ENCODE measurements at regions not wholly inside any gene's neighbourhood (a gene's known extent, or its start where the extent isn't known, plus 50 kb on each side); places are given as distances from the start of the nearest gene placed in this dataset.

GRCh38 chr2:37776487-37776886, 105.0 kb upstream of the CDC42EP3 start:
- TF ChIP-seq CTCF (IDR thresholded peaks at IDR 0.05): no peak
- H3K27ac ChIP-seq: peak overlapping the region; percentile 68 to 78

GRCh38 chr2:37779139-37779538, 107.7 kb upstream of the CDC42EP3 start:
- Histone ChIP-seq H3K27me3 (replicated peaks; ENCODE audit: insufficient read depth) (no peaks in the 10 kb centered on the region), H3K4me3 (no peak overlapping the region), H3K36me3 (no peaks in the 10 kb centered on the region), H3K27ac (no peak overlapping the region), H3K9me3 (no peaks in the 10 kb centered on the region), H3K4me1 (ENCODE audit: control insufficient read depth in 1 of 2, low read depth in 2 of 2) (peaks cover 13 to 56% of the 10 kb centered on the region in 2 donors)
- DNase-seq (ENCODE audit: low spot score): no peak
- TF ChIP-seq CTCF (IDR thresholded peaks at IDR 0.05): no peak
- no peak for ATAC-seq (ENCODE audit: insufficient number of reproducible peaks, low FRiP score, low read depth)

More at GRCh38 chr2:37776487-37776886, 105.0 kb upstream of the CDC42EP3 start:
- Histone ChIP-seq H3K27me3 (replicated peaks; ENCODE audit: insufficient read depth) (no peaks in the 10 kb centered on the region), H3K4me1 (ENCODE audit: control insufficient read depth in 1 of 2, low read depth in 2 of 2) (peaks cover 9 to 41% of the 10 kb centered on the region in 2 donors), H3K9me3 (no peaks in the 10 kb centered on the region), H3K36me3 (no peaks in the 10 kb centered on the region), H3K4me3 (no peak overlapping the region)
- DNase-seq (ENCODE audit: low spot score) (peak; percentile 17), ATAC-seq (ENCODE audit: insufficient number of reproducible peaks, low FRiP score, low read depth) (peak; percentile 82)

GRCh38 chr2:37779611-37780386, 108.4 kb upstream of the CDC42EP3 start:
- peaks cover 13 to 51% of the 10 kb centered on the region in 2 donors for H3K4me1 ChIP-seq (ENCODE audit: control insufficient read depth in 1 of 2, low read depth in 2 of 2)
- H3K27me3 ChIP-seq (replicated peaks; ENCODE audit: insufficient read depth): no peaks in the 10 kb centered on the region
- no peak for ATAC-seq (ENCODE audit: insufficient number of reproducible peaks, low FRiP score, low read depth)
- no peak overlapping the region for H3K4me3 ChIP-seq
- H3K36me3 ChIP-seq: no peaks in the 10 kb centered on the region
- TF ChIP-seq CTCF (IDR thresholded peaks at IDR 0.05): no peak
- H3K27ac ChIP-seq: no peak overlapping the region
- no peak for DNase-seq (ENCODE audit: low spot score)
- no peaks in the 10 kb centered on the region for H3K9me3 ChIP-seq

- no peaks in the 10 kb centered on the region for H3K36me3 ChIP-seq
- no peaks in the 10 kb centered on the region for H3K9me3 ChIP-seq
- DNase-seq (ENCODE audit: low spot score) (no peak), ATAC-seq (ENCODE audit: insufficient number of reproducible peaks, low FRiP score, low read depth) (no peak)
- H3K4me1 ChIP-seq (ENCODE audit: control insufficient read depth in 1 of 2, low read depth in 2 of 2): peaks cover 9 to 46% of the 10 kb centered on the region in 2 donors
- H3K4me3 ChIP-seq: no peak overlapping the region
- no peak overlapping the region for H3K27ac ChIP-seq
- H3K27me3 ChIP-seq (replicated peaks; ENCODE audit: insufficient read depth): no peaks in the 10 kb centered on the region
- TF ChIP-seq CTCF (IDR thresholded peaks at IDR 0.05): no peak
Measured at GRCh38 chr2:37780387-37780676, 108.9 kb upstream of the CDC42EP3 start.

- H3K9me3 ChIP-seq: no peaks in the 10 kb centered on the region
- ATAC-seq (ENCODE audit: insufficient number of reproducible peaks, low FRiP score, low read depth) (no peak), DNase-seq (ENCODE audit: low spot score) (no peak)
- no peak overlapping the region for H3K4me3 ChIP-seq
- TF ChIP-seq CTCF (IDR thresholded peaks at IDR 0.05): no peak
- H3K27ac ChIP-seq: peak overlapping the region in 1 of 2 donors; percentile 75
- H3K36me3 ChIP-seq: no peaks in the 10 kb centered on the region
- H3K27me3 ChIP-seq (replicated peaks; ENCODE audit: insufficient read depth): no peaks in the 10 kb centered on the region
- peaks cover 9 to 40% of the 10 kb centered on the region in 2 donors for H3K4me1 ChIP-seq (ENCODE audit: control insufficient read depth in 1 of 2, low read depth in 2 of 2)
Measured at GRCh38 chr2:37781028-37781427, 109.6 kb upstream of the CDC42EP3 start.

Measured in thoracic aorta (tissue), 2 donors.